ENCODE measurements at regions not wholly inside any gene's neighbourhood (a gene's known extent, or its start where the extent isn't known, plus 50 kb on each side); places are given as distances from the start of the nearest gene placed in this dataset.
"Not testable (repeated sequence)": the region's sequence is repeated elsewhere in the genome, so short reads cannot be mapped to it uniquely, and the experiment has no call there.

DNA sequence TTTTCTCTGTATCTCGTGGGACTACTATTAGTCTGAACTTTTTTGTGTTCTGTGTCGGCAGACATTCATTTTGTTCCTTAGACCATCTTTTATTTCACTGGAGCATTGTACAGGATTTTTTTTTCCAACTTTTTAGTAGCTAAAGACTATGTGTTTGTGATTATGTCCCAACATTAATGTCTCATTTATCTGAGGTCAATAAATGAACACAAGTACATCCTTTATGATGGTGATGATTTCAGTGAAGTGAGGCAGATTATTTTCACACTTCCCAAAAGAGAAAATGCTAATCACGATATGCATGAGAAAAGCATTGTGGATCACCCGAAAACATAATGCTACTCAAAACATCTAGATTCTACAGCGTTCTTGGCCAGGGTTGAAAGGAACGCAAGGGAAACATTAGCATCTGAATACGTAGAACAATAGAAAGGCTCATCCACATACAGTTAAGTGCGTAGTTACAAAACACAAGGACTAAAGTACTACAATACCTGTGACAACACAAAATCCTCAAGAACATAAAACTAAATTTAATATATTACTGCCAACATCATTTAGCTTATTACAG, 981.7 kb upstream of the NCAM2 start:
- no peak for DNase-seq

DNA sequence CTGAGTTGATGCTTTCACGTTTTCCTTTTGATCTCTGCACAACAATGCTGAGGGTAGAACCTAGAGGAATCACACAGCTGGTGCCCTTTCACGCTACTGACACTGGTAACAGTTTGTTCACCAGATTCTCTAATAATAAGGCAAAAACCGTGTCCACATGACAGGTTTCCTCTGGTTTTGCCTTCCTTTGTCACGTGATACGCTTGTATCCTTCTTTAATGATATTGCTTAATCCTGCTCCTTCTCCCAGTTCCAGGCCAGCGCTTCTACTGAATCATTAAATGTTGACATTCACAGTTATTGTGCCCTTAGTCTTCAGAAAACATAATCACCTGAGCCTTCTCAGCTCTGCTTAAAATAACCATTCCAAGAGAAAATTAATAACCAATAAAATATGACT, 978.2 kb upstream of the NCAM2 start:
- DNase-seq, result no peak

DNA sequence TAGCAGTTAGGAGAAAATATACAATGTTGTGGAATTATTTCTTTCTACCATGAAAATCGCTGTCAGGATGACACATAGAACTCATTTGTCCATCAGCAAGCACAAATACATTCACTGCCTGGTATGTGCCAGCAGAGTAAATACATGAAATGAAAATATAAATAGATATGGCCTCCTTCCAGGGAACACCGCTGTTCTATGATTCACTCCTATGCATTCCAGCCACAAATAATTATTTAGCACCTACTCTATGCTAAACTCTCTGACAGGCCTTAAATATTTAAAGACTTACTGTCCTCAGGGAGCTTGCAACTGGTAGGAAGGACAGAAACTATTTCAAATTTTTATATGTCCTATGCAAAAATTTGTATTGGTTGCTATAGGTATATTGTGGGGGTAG, 975.0 kb upstream of the NCAM2 start:
- no peak for DNase-seq

DNA sequence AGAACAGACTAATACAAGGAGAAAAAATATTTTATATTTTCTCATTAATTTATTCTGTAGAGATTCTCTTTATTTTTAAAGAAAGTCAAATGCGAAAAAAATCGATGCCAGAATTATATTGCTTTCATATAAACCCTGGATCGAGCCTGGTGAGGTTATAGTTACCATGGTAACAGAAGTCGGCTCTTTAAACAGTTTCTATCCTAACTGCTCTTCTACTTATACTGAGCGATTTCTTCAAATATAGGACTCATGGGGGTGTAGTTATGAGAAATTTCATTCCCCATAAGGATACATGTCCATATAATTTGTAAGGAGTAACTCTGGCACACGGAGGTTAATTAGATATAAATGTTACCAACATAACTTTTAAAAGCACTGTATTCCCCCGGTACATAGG, 973.5 kb upstream of the NCAM2 start:
- no peak for DNase-seq

DNA sequence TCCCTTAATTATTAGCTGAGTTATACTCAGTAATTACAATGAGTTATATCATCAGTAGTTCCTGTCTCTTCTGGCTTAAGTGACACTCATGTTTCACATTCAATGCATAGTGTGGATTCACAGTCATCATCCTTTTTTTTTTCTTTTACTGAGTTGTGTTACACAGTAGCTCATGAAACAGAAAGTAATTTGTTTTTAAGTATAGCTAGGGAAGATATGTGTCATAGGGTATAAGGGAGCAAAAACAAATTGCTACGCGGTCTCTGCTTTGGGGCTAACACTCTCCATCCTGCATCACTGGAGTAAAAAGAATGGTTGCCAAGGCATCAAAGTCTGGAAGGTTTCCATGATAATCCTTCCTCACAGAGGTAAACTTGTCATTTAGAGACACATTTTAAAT, 971.7 kb upstream of the NCAM2 start:
- no peak for DNase-seq

DNA sequence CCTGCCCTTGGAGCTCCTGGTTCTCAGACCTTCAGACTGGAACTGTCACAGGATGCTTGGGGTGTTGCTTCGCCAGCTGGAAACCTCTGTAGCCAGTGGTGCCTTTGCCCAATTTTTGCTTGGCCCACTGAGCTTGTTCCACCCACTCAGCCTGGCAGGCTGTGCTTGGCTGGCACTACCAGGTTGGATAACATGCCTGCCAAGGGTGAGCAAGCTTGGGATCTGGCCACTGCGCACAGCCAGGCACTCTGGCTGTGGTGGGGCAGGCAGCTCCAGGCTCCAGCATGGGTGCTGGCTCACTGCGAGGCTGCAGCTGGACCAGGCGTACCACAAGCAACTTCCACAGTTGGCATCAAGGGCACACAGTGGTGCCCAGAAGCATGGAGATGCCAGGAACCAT, 967.8 kb upstream of the NCAM2 start:
- no peak for DNase-seq

DNA sequence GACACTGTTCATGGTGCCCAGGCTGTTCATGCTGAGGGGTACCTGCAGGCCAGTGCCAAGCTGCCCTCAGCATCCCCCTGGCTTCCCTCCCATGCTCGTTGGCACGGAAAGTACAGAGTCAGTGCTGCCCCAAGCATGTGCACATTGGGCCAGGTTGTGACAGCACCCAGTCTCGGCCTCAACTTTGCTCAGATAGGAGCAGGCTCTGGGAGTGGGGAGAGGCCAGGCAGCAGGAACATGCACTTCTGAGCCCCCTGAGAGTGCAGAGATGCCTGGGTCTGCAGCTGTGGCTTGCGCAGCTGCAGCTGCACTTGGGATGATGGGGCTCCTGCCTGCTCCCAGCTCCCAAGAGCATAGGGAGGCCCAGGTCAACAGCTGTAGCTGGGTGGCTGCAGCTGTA, 966.4 kb upstream of the NCAM2 start:
- no peak for DNase-seq

DNA sequence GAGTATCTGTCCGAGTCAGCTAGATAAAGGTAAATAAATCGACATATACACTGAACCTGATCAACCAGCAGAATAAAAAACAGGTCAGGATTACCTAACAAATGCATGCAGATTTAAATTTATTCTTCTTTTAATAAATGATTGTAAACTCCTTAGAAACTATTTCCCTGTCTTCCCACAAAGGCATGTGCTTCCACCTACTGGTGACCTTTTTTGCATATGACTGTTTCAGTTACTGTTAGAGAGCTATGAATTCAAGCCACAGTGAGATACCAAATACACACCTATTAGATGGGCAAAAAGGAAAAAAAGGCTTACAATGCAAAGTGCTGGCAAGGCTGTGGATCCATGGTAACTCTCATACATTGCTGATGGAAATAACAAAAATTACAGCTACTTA, 957.4 kb upstream of the NCAM2 start:
- peak in 2 of 3 donors; percentile 1 to 4 for DNase-seq

DNA sequence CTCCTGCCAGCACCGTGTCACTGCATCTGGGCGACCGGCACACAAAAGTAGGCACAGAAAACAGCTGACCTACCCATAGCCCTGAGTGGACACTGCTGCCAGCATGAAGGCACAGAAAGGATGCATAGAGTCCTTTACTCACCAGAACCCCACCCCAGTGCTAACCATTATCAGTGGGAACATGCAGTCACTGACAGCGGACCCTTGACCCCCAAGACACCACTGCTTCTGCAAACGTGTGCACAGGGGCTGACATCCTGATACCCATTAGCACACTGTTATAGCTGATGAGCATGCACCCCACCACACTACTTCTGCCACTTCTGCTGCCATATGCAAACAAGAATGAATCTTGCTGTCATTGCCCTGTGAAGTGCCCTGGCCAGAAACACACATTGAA, 953.0 kb upstream of the NCAM2 start:
- no peak for DNase-seq

DNA sequence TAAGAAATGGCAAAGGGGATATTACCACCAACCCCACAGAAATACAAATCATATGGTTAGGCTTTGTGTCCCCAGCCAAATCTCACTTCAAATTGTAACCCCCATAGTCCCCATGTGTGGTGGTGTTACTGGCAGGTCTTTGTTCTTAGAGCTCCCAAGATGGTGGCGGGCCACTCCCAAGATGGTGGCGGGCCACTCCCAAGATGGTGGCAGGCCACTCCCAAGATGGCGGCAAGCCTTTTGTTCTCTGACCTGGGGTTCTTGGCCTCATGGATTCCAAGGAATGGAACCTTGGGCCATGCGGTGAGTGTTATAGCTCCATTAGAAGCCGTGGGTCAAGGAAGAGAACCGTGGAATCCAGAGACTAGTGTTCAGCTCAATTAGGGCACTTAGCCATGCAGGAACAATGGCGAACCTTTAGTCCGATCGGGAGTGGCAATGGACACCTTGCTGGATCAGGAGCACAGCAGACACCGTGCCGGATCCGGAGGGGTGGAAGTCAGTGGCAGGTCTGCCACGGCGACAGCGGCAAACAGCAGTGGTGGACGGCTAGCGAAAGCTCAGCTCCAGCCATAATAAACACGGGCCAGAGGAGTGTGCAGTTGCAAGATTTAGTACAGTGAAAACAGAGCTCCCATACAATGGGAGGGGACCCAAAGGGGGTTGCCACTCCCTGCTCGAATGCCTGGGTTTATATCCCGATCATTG, 949.9 kb upstream of the NCAM2 start:
- not testable (repeated sequence) for DNase-seq

DNA sequence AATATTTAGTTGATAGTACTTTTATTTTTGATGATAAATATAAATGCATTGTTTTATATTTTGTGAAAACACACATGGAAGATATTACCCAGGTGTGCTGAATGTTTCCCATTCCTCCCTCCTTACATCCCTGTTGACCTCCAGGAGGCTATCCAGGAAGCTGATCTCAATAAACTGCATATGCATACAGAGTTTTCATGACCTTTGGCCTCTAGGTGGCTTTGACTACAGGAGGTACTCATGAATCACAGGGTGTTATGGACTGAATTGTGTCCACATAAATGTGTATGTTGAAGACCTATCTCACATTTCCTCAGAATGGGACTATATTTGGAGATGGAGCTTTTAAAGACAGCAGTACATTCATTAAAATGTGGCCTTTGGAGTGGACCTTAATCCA, 914.9 kb upstream of the NCAM2 start:
- no peak for DNase-seq

DNA sequence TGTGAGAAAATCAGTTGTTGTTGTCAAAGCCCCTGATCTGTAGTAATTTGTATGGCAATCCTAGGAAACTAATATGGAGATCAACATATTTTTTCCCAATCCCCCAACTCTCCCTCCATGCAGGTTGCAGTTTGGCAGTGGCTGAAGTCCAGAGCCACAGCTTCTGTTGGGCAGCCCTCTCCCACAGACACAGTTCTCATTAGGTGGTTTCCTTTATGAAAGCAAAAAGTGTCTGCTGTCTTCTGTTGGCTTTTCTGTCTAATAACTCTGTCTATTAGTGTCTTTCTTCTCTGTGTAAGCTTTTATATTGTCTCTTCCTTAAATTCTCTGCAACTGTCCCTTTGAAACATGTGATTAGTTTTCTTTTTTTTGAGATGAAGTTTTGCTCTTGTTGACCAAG, 914.3 kb upstream of the NCAM2 start:
- DNase-seq, result no peak

DNA sequence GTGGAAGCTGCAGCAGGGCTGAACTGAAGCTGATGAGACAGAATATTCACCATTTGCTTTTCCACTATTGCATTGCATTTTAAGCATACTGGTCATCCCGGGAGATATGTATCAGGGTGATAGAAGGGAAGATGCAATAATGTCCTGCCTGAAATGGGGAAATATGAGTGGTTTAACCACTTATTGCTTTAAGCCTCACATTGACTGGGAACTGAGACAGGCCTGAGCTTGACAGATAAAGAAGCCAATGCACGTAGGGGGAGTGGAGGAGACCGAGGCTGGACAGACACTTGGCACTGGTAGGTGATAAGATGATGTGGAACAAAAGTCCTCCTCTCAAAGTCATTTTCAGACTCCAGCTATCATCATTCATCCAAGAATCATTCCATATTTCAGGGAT, 911.7 kb upstream of the NCAM2 start:
- DNase-seq, result no peak

DNA sequence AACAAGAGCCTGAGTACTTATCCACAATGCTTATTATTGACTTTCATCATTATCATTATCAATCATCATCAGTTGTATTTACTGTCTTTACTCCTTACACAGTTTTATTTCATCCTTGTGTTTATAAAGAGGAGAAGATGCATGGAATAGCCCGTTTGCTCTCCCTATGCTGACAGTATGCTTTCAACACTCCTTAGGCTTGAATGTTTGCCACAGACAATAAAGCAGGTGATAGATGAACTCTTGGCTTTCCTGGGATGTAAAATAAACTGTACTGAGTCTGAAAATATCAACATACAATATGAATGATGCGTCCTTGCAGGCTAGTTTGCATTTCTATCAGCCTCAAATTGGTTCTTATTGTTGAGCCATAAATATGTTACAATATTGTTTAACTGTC, 891.8 kb upstream of the NCAM2 start:
- no peak for DNase-seq

DNA sequence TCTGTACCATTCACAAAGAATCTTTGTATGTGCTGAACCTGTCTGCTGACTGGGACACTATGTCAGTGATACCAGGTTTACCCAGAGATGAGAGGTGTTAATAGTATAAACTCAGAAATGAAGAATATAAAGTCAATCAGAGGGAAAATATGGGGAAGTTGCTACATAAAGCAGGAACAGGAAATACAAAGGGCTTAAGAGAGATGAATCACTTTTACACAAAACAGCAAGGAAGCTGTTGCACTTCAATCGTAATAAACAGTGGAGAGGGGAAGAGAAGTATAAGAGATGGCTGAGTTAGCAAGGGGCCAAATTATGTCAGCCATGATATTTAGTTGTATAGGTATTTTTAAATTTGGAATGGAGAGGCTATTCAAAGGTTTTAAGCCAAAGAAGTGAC, 890.2 kb upstream of the NCAM2 start:
- peak in 2 of 3 donors; percentile 1 to 10 for DNase-seq

DNA sequence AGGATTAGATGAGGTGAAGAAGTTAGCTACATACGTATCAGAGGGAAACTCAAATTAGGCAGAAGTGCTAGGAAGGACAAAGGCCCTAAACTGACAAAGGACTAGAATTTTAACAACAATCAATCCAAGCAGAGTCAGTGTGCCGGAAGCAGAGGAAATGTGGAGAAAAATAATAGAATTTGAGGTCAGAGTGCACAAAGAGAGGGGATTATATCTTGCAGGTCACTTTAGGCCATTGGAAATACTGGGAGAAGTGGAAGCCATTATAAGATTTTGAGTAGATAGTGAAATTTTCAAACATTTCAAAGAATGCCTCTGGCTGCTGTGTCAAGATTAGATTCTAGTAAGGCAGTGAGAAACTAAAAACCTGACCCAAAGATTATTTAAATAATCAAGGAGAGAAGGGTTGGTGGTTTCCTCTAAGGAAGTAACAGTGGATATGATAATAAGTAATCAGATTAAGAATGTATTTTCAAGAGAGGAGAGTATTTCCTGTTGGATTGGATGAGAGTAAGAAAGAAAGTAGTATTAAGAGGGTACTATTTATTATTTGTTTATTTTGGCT, 889.2 kb upstream of the NCAM2 start:
- no peak for DNase-seq

DNA sequence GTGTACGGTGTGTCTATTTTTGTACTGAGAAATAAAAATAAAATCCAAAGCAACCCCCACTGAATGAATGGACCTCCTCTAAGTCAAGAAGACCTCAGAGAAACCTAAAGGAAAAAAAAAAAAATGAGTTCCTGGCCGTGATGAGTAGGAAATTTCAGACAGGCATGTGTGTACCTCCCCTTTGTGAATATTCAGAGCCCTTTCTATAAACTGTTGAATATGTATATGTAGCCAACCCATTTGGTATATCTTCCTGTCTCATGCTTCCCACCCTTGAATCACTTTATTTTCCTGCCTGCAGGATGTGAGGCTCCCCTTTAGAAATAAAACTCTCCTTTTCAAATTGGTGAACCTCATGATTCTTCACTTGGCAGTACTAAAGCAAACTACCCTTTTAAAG, 887.8 kb upstream of the NCAM2 start:
- DNase-seq, result no peak

DNA sequence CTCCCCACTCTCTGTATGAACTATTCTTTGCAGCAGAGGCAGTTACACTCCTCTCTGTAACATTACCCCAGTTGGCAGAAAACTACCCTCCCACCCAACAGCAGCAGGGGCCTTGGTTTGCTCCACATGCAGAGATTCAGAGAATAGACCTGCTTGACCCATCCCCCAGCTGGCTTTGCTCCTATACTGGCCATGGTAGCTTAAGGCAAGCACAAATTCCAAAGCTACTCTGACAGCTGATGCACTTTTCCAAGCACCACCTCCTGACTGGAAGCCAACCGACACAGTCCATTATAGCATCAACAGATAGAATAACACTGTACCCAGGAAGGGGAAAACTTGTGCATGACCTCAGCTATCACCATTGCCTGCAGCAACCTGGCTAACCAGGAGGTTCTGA, 846.5 kb upstream of the NCAM2 start:
- no peak for DNase-seq

DNA sequence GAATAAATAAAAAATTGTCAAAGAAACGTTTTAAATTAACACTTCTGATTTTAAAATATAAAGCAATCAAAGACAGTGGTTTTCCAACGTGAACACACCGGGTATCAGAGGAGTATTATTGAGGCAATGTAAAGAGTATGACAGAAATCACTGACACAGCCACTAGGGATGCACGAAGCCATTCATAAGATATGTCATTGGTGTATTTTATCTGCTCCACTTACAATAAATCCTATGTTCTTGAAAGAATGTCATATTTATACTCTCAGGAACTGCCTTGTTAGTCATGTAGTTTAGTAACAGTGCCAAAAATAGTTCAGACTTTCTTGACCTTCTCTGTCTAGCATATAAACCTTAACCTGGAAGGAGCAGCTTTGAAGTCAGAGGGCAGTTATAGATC, 835.0 kb upstream of the NCAM2 start:
- DNase-seq, result no peak

DNA sequence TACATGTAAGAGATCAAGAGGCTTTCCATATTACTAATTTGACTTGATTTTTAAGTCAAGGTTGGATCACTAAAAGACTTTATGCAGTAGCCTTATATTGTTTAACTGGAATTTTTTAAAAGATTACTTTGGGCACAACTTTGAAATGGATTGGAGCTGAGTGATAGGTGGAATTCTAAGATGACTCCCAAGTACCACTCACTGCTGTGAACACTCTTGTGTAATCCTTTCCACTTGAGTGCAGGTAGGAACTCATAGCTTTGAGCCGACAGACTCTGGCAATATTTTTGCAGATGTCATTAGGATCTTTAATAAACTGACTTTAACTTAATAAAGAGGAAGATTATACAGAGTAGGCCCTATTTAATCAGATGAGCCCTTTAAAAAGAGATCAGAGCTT, 831.1 kb upstream of the NCAM2 start:
- no peak for DNase-seq

DNA sequence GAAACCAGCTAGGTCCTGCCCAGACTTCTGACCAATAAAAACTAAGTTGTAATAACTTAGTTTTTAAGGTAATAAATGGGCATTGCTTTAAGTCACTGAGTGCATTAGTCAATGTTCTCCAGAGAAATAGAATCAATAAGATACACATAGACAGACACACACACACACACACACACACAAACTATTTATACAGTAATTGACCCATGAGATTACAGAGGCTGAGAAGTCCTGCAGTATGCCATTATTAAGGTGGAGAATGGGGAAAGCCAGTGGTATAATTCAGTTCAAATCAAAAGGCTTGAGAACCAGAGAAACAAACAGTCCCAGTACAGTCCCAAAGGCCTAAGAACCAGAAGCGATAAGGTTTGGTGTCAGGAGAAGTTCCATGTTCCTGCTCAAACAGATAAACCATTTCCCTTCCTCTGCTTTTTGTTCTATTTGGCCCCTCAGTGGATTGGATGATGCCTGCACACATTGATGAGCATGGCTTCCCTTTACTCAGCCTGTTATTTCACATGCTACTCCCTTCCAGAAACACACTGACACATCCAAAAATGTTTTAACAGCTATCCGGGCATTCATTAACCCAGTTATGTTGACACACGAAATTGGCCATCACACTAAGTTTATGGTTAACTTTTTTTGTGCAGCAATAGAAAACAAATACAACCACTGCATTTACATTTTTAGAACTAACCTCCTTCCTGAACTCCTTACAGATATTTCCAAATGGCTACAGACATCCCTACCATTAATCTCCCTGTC, 828.2 kb upstream of the NCAM2 start:
- no peak for DNase-seq

DNA sequence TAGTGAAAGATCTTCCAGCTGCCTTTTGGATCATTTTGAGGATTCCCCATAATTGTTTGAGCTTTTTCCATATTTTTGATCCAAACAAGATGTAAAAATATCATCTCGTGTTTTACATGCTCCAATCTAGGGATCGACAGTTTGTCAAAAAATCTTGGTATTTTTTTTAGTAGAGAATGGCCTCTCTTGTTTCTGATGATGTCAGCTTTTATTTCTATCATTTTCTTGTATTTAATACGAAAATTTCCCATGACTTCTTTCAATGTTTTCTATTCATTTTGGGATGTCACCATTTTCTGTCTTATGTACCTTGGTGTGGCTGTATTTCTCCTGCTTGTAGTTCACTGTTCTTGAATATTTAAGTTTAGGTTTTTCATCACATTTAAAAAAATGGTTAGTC, 812.0 kb upstream of the NCAM2 start:
- no peak for DNase-seq

DNA sequence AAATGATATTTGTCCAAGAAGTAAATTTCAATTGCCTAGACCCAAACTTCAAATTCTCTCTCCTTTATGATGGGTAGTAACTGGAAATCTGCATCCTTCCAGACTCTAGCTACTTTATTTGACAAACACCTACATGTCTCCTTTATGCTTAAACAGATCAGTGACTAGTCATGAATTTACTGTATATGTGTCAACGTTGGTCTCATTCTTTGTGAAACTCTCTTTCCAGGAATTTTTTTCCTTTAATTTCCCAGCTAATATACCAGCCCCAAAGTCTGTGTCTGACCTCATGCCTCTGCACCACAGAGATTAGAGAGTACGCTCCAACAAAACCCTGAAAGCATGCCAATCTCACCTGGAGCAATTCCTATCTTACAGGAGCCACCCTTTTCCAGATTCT, 811.2 kb upstream of the NCAM2 start:
- no peak for DNase-seq

DNA sequence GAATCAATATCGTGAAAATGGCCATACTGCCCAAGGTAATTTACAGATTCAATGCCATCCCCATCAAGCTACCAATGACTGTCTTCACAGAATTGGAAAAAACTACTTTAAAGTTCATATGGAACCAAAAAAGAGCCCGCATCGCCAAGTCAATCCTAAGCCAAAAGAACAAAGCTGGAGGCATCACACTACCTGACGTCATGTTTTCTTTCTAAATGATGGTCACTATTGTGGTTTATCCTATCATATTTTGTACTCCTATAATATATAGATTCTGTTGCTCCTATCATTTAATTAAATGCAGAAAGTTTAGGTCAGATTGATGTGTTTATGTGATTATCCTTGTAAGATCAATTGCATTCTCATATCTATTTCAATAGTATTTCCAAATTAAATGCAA, 796.9 kb upstream of the NCAM2 start:
- not testable (repeated sequence) for DNase-seq

All from suppressor macrophage treated with lipopolysaccharide for 1 hour (primary cell).